ENCODE measurements at regions not wholly inside any gene's neighbourhood (a gene's known extent, or its start where the extent isn't known, plus 50 kb on each side); places are given as distances from the start of the nearest gene placed in this dataset.

GRCh38 chrX:64097891-64098290, 107.6 kb downstream of the AMER1 start:
- intact Hi-C loops (cut with micrococcal nuclease), result no loop called here
- ChIA-PET CTCF (no interaction called here), POLR2A (ENCODE audit: unreplicated experiment) (no interaction called here)
- H3K79me2 ChIP-seq (ENCODE audit: low read length), result no peaks in the 10 kb centered on the region
- ATAC-seq (no peak), DNase-seq (no peak)
- no peaks in the 10 kb centered on the region for H3K9me2 ChIP-seq (replicated peaks; ENCODE audit: low read length)
- H3K4me2 ChIP-seq (ENCODE audit: low read length), result no peak overlapping the region
- H3K9ac ChIP-seq (ENCODE audit: low read length), result no peak overlapping the region
- H3K36me3 ChIP-seq (ENCODE audit: low read depth, low read length), result no peaks in the 10 kb centered on the region
- TF ChIP-seq, protein P1, sequence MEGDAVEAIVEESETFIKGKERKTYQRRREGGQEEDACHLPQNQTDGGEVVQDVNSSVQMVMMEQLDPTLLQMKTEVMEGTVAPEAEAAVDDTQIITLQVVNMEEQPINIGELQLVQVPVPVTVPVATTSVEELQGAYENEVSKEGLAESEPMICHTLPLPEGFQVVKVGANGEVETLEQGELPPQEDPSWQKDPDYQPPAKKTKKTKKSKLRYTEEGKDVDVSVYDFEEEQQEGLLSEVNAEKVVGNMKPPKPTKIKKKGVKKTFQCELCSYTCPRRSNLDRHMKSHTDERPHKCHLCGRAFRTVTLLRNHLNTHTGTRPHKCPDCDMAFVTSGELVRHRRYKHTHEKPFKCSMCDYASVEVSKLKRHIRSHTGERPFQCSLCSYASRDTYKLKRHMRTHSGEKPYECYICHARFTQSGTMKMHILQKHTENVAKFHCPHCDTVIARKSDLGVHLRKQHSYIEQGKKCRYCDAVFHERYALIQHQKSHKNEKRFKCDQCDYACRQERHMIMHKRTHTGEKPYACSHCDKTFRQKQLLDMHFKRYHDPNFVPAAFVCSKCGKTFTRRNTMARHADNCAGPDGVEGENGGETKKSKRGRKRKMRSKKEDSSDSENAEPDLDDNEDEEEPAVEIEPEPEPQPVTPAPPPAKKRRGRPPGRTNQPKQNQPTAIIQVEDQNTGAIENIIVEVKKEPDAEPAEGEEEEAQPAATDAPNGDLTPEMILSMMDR (conservative IDR thresholded peaks at IDR 0.05; ENCODE audit: low read depth, low read length), result no peak
- TF ChIP-seq EZH2 (IDR thresholded peaks at IDR 0.05; ENCODE audit: low read length, unreplicated experiment) (no peak), EZH2phosphoT487 (IDR thresholded peaks at IDR 0.05; ENCODE audit: borderline replicate concordance, low read length) (no peak)
- H3K27me3 ChIP-seq (ENCODE audit: low read length), result no peaks in the 10 kb centered on the region
- no peaks in the 10 kb centered on the region for H4K20me1 ChIP-seq (ENCODE audit: low read length)
- no TSS peak for BruUV-seq (replicated peaks)
- H3K9me3 ChIP-seq (ENCODE audit: low read length), result no peaks in the 10 kb centered on the region
- H3K4me3 ChIP-seq (ENCODE audit: low read length), result no peak overlapping the region
- no peak overlapping the region for H3K27ac ChIP-seq (ENCODE audit: low read length)
- no peaks in the 10 kb centered on the region for H3K4me1 ChIP-seq (ENCODE audit: insufficient read depth, low read length)
- H3F3A ChIP-seq (ENCODE audit: low read length, unreplicated experiment), result no peaks in the 10 kb centered on the region
- no peak overlapping the region for H2AFZ ChIP-seq (ENCODE audit: low read length)

DNA sequence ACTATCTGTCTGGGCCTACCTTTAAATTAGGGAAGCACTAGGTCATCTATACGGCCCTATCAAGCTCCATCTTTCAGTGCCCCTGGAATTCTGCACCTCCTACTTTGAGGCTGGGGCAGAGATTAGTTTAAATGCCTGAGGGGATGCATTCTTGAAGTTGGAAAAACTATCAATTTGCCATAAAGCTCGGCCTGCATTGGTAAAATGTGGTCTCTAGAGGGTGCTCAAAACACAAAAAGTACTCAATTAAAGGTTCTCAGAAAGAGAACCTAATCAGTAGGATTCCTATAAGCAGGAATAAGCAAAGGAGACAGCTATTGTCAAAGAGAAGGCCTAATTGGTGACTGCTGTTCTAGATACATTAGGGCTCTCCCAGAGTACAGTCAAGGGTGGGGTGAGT, 111.7 kb downstream of the AMER1 start:
- Histone ChIP-seq H3K9ac (ENCODE audit: low read length) (no peak overlapping the region), H3K27me3 (ENCODE audit: low read length) (no peaks in the 10 kb centered on the region), H3K4me1 (ENCODE audit: insufficient read depth, low read length) (no peaks in the 10 kb centered on the region), H2AFZ (ENCODE audit: low read length) (no peak overlapping the region), H3K4me2 (ENCODE audit: low read length) (no peak overlapping the region), H3K79me2 (ENCODE audit: low read length) (no peaks in the 10 kb centered on the region), H3K36me3 (ENCODE audit: low read depth, low read length) (no peaks in the 10 kb centered on the region), H3K9me3 (ENCODE audit: low read length) (no peaks in the 10 kb centered on the region), H4K20me1 (ENCODE audit: low read length) (no peaks in the 10 kb centered on the region), H3F3A (ENCODE audit: low read length, unreplicated experiment) (no peaks in the 10 kb centered on the region), H3K4me3 (ENCODE audit: low read length) (no peak overlapping the region), H3K27ac (ENCODE audit: low read length) (no peak overlapping the region), H3K9me2 (replicated peaks; ENCODE audit: low read length) (no peaks in the 10 kb centered on the region)
- peak; percentile 35; the same call in 1 of the 2 replicates for ATAC-seq
- DNase-seq, result peak; percentile 39
- TF ChIP-seq, protein P1 (conservative IDR thresholded peaks at IDR 0.05; ENCODE audit: low read depth, low read length), result peak; percentile 53
- no peak for TF ChIP-seq EZH2phosphoT487 (IDR thresholded peaks at IDR 0.05; ENCODE audit: borderline replicate concordance, low read length)
- CTCF ChIA-PET, result interaction anchor here (0.6 to 1.0 kb wide), 2 partner anchors 13 to 1358 kb away, joined by 3 to 5 read pairs; no protein-coding TSS in a partner anchor
- intact Hi-C loops (cut with micrococcal nuclease), result loop anchor here (5.0 kb wide), 1 partner anchor 1359 kb away; no protein-coding TSS in a partner anchor
- POLR2A ChIA-PET (ENCODE audit: unreplicated experiment), result no interaction called here
- BruUV-seq (replicated peaks), result no TSS peak

Data from PC-3 (cell line).